ENCODE measurements at regions not wholly inside any gene's neighbourhood (a gene's known extent, or its start where the extent isn't known, plus 50 kb on each side); places are given as distances from the start of the nearest gene placed in this dataset.

- H3K4me3 ChIP-seq (ENCODE audit: low read depth in 1 of 2, low read length in 1 of 2) = no peak overlapping the region
- no peaks in the 10 kb centered on the region for H3K4me1 ChIP-seq (ENCODE audit: control insufficient read depth in 1 of 2, insufficient read depth in 1 of 2, low read depth in 1 of 2, low read length in 1 of 2)
- H3K36me3 ChIP-seq = no peaks in the 10 kb centered on the region
- no peaks in the 10 kb centered on the region for H3K27me3 ChIP-seq
- no peak overlapping the region for H3K27ac ChIP-seq
- no peaks in the 10 kb centered on the region for H3K9me3 ChIP-seq
- no peak for TF ChIP-seq CTCF (IDR thresholded peaks at IDR 0.05)
Observed at GRCh38 chr12:114964841-114965240, 280.9 kb upstream of the TBX3 start.

GRCh38 chr12:114963846-114964245 is 279.9 kb upstream of the TBX3 start:
- no peak for TF ChIP-seq CTCF (IDR thresholded peaks at IDR 0.05)
- Histone ChIP-seq H3K27me3 (no peaks in the 10 kb centered on the region), H3K9me3 (no peaks in the 10 kb centered on the region), H3K4me3 (ENCODE audit: low read depth in 1 of 2, low read length in 1 of 2) (no peak overlapping the region), H3K27ac (no peak overlapping the region), H3K4me1 (ENCODE audit: control insufficient read depth in 1 of 2, insufficient read depth in 1 of 2, low read depth in 1 of 2, low read length in 1 of 2) (no peaks in the 10 kb centered on the region), H3K36me3 (no peaks in the 10 kb centered on the region)

GRCh38 chr12:114961491-114961890 is 277.5 kb upstream of the TBX3 start:
- Histone ChIP-seq H3K36me3 (no peaks in the 10 kb centered on the region), H3K27ac (no peak overlapping the region), H3K27me3 (no peaks in the 10 kb centered on the region), H3K9me3 (no peaks in the 10 kb centered on the region), H3K4me3 (ENCODE audit: low read depth in 1 of 2, low read length in 1 of 2) (no peak overlapping the region), H3K4me1 (ENCODE audit: control insufficient read depth in 1 of 2, insufficient read depth in 1 of 2, low read depth in 1 of 2, low read length in 1 of 2) (no peaks in the 10 kb centered on the region)
- no peak for TF ChIP-seq CTCF (IDR thresholded peaks at IDR 0.05)

GRCh38 chr12:114958538-114958937 is 274.6 kb upstream of the TBX3 start:
- H3K36me3 ChIP-seq = no peaks in the 10 kb centered on the region

GRCh38 chr12:114957225-114957624 is 273.2 kb upstream of the TBX3 start:
- Histone ChIP-seq H3K36me3 (no peaks in the 10 kb centered on the region), H3K4me3 (ENCODE audit: low read depth in 1 of 2, low read length in 1 of 2) (no peak overlapping the region), H3K4me1 (ENCODE audit: control insufficient read depth in 1 of 2, insufficient read depth in 1 of 2, low read depth in 1 of 2, low read length in 1 of 2) (no peaks in the 10 kb centered on the region), H3K9me3 (no peaks in the 10 kb centered on the region), H3K27ac (no peak overlapping the region), H3K27me3 (no peaks in the 10 kb centered on the region)
- TF ChIP-seq CTCF (IDR thresholded peaks at IDR 0.05) = no peak

More at GRCh38 chr12:114958538-114958937, 274.6 kb upstream of the TBX3 start:
- no peak overlapping the region for H3K27ac ChIP-seq
- H3K27me3 ChIP-seq = no peaks in the 10 kb centered on the region
- H3K9me3 ChIP-seq = no peaks in the 10 kb centered on the region
- H3K4me1 ChIP-seq (ENCODE audit: control insufficient read depth in 1 of 2, insufficient read depth in 1 of 2, low read depth in 1 of 2, low read length in 1 of 2) = no peaks in the 10 kb centered on the region
- no peak overlapping the region for H3K4me3 ChIP-seq (ENCODE audit: low read depth in 1 of 2, low read length in 1 of 2)
- TF ChIP-seq CTCF (IDR thresholded peaks at IDR 0.05) = no peak
